HEK293 (cell line): ENCODE measurements at regions not wholly inside any gene's neighbourhood (a gene's known extent, or its start where the extent isn't known, plus 50 kb on each side); places are given as distances from the start of the nearest gene placed in this dataset.

ENCODE experiments used
- CTCF ChIP-seq: fragments of 450-650 bp; formaldehyde crosslinking; IDR thresholded peaks from 2 replicates; pipeline ENCODE4 v1.5.1; 2016; ENCODE audit warnings: missing biosample characterization, missing genetic modification characterization
- GLI2 ChIP-seq: fragments of 450-650 bp; formaldehyde crosslinking; IDR thresholded peaks from 2 replicates; pipeline ENCODE4; 2017; ENCODE audit warnings: missing biosample characterization, missing genetic modification characterization, low read depth, borderline replicate concordance
- SETDB1 ChIP-seq: IDR thresholded peaks from one replicate; pipeline ENCODE4 v1.6.1; 2017; ENCODE audit warnings: mild to moderate bottlenecking, low read length, moderate library complexity, mixed read lengths; ENCODE audit not compliant: insufficient read length
- ZNF10 ChIP-seq: fragments of 450-650 bp; formaldehyde crosslinking; IDR thresholded peaks from 2 replicates; pipeline ENCODE4 v1.5.1; 2017; ENCODE audit warnings: missing biosample characterization, missing genetic modification characterization
- ZNF302 ChIP-seq: fragments of 450-650 bp; formaldehyde crosslinking; IDR thresholded peaks from 2 replicates; pipeline ENCODE4 v1.5.1; 2016; ENCODE audit warnings: missing biosample characterization, missing genetic modification characterization, low read depth
- ZNF529 ChIP-seq: fragments of 450-650 bp; formaldehyde crosslinking; IDR thresholded peaks from 2 replicates; pipeline ENCODE4 v1.5.1; 2017; ENCODE audit warnings: missing genetic modification characterization, missing biosample characterization; ENCODE audit not compliant: insufficient replicate concordance
- ZNF792 ChIP-seq: fragments of 450-650 bp; formaldehyde crosslinking; IDR thresholded peaks from 2 replicates; pipeline ENCODE4 v1.5.1; 2016; ENCODE audit warnings: missing biosample characterization, missing genetic modification characterization
- TF ChIP-seq, protein P1 (sequence below): IDR thresholded peaks from 2 replicates; pipeline ENCODE4 v1.6.1; 2011; ENCODE audit warnings: mild to moderate bottlenecking, low read depth, low read length, borderline replicate concordance

DNA sequence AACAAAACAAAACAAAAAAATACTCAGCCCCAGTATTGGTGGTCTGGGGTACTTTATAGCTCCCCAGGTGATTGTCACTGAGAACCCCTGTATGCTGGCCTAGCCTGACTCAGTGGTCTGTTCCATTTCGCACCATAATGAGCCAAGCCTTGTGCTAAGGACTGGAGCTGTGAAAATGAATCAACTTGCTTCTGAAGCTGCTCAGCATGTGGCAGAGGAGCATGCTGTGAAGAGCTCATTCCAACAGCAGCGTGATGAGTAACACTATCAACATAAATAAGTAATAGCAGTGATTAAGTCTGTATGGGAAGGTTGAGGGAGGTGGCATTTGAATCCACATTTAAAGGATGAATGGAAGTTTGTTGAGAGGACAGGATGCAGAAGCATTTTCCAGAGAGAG, 67.2 kb upstream of the ATL2 start:
- TF ChIP-seq CTCF (tag by site-specific recombination) = no peak
- TF ChIP-seq, protein P1, sequence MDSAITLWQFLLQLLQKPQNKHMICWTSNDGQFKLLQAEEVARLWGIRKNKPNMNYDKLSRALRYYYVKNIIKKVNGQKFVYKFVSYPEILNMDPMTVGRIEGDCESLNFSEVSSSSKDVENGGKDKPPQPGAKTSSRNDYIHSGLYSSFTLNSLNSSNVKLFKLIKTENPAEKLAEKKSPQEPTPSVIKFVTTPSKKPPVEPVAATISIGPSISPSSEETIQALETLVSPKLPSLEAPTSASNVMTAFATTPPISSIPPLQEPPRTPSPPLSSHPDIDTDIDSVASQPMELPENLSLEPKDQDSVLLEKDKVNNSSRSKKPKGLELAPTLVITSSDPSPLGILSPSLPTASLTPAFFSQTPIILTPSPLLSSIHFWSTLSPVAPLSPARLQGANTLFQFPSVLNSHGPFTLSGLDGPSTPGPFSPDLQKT = no peak
- no peak for TF ChIP-seq ZNF302 (tag by site-specific recombination)
- no peak for TF ChIP-seq ZNF10 (tag by site-specific recombination)
- no peak for TF ChIP-seq GLI2 (tag by site-specific recombination)
- no peak for TF ChIP-seq SETDB1
- TF ChIP-seq ZNF529 (tag by site-specific recombination) = no peak
- no peak for TF ChIP-seq ZNF792
